AG04450 (cell line): ENCODE measurements at regions not wholly inside any gene's neighbourhood (a gene's known extent, or its start where the extent isn't known, plus 50 kb on each side); places are given as distances from the start of the nearest gene placed in this dataset.

Experiments used
- CTCF ChIA-PET: fragments of 300-600, 350-600 bp; formaldehyde crosslinking; extraction: SDS; loops from one replicate; lab custom pipeline; 2022; ENCODE audit warnings: antibody characterized with exemption, inconsistent platforms; lab: Charles Lee
- POLR2A ChIA-PET: fragments of 350-600 bp; formaldehyde crosslinking; extraction: SDS; loops from one replicate; lab custom pipeline; 2021; ENCODE audit warnings: antibody characterized with exemption, inconsistent platforms; lab: Yijun Ruan, JAX
- DNase-seq: peaks from one replicate; pipeline ENCODE4 v3.0.0-alpha.2; 2011; ENCODE audit warnings: low read depth, low spot score
- H3K27ac ChIP-seq: one replicate; pipeline ENCODE4 v1.5.1; 2012; ENCODE audit warnings: low read depth, low read length, control low read depth
- H3K27me3 ChIP-seq: one replicate; pipeline ENCODE4 v1.6.0; 2012; ENCODE audit warnings: low read length; ENCODE audit not compliant: control insufficient read depth, insufficient read depth
- H3K4me3 ChIP-seq: 2 replicates; pipeline ENCODE4 v1.5.1; 2011; ENCODE audit warnings: mild to moderate bottlenecking, low read depth, low read length, control low read depth
- H3K9me3 ChIP-seq: 2 replicates; pipeline ENCODE4 v1.5.1; 2012; ENCODE audit warnings: low read length; ENCODE audit not compliant: control insufficient read depth, insufficient read depth
- TF ChIP-seq, protein P1 (sequence below): IDR thresholded peaks from 2 replicates; pipeline ENCODE4 v1.5.1; 2011; ENCODE audit warnings: low read depth, low read length, control low read depth, inconsistent platforms

DNA sequence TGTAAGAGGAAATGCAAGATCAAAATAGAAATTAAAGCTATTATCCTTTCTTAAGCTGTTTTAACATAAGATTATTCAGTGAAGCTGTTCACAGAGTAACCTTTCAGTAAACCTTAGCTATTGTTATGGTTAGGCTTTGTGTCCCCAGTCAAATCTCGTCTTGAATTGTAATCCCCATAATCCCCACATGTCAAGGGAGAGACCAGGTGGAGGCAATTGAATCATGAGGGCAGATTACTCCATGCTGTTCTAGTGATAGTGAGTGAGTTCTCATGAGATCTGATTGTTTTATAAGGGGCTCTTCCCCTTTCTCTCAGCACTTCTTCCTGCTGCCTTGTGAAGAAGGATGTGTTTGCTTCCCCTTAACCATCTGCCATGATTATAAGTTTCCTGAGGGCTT lies 424.4 kb downstream of the DSEL start:
- Histone ChIP-seq H3K4me3 (no peak overlapping the region), H3K27ac (no peak overlapping the region), H3K27me3 (no peaks in the 10 kb centered on the region), H3K9me3 (no peaks in the 10 kb centered on the region)
- ChIA-PET CTCF (no interaction called here), POLR2A (no interaction called here)
- TF ChIP-seq, protein P1, sequence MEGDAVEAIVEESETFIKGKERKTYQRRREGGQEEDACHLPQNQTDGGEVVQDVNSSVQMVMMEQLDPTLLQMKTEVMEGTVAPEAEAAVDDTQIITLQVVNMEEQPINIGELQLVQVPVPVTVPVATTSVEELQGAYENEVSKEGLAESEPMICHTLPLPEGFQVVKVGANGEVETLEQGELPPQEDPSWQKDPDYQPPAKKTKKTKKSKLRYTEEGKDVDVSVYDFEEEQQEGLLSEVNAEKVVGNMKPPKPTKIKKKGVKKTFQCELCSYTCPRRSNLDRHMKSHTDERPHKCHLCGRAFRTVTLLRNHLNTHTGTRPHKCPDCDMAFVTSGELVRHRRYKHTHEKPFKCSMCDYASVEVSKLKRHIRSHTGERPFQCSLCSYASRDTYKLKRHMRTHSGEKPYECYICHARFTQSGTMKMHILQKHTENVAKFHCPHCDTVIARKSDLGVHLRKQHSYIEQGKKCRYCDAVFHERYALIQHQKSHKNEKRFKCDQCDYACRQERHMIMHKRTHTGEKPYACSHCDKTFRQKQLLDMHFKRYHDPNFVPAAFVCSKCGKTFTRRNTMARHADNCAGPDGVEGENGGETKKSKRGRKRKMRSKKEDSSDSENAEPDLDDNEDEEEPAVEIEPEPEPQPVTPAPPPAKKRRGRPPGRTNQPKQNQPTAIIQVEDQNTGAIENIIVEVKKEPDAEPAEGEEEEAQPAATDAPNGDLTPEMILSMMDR: no peak
- DNase-seq: no peak

DNA sequence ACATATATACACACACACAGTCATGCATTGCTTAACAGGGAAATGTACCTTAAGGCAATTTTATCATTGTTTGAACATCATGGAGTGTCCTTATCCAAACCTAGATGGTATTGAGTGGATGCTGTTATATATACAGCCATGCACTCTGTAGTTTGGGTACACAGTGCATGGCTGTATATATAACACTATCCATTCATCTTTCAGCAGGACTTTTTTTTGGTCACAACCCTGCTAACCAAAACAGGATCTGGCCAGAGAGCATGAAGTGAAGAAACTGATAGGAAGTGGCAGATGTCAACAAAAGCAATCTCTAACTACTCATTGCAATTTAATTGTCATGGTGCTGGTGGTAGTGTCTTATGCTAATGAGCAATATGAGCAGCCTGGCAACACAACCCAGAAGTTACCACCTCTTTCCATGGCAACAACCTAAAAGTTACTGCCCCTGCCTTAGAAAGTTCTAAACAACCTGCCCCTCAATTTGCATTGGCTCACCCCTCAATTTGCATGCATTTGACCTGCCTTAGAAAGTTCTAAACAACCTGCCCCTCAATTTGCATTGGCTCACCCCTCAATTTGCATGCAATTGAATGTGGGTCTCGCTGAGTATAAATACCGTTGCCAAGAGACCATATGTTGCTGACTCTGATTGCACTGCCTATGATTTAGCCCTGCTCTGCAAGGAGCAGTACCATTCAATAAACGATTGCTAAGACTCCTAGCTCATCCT lies 434.9 kb downstream of the DSEL start:
- CTCF ChIA-PET: interaction anchor here (0.6 kb wide), 1 partner anchor 438 kb away, joined by 3 read pairs; no protein-coding TSS in a partner anchor
- no peak for DNase-seq
- no peaks in the 10 kb centered on the region for H3K27me3 ChIP-seq
- POLR2A ChIA-PET: no interaction called here
- H3K27ac ChIP-seq: no peak overlapping the region
- H3K4me3 ChIP-seq: no peak overlapping the region
- no peaks in the 10 kb centered on the region for H3K9me3 ChIP-seq
- TF ChIP-seq, protein P1: no peak

DNA sequence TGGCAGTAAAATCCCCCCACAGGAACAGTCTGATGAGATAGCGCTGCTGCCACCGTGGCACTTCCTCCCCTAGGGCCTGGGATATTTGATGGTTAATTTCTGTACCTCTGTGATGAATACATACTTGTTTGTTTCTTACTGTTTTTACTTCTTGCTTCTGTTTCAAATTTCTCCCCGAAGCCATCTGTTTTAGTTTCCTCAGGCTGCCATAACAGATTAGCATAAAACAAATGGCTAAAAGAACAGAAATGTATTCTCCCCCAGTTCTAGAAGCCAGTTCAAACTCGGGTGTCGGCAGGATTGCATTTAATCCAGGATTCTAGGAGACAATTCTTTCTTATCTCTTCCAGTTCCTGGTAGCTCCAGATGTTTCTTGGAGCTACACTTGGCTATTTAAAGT lies 435.9 kb downstream of the DSEL start:
- Histone ChIP-seq H3K4me3 (no peak overlapping the region), H3K27me3 (no peaks in the 10 kb centered on the region), H3K27ac (no peak overlapping the region), H3K9me3 (no peaks in the 10 kb centered on the region)
- POLR2A ChIA-PET: no interaction called here
- CTCF ChIA-PET: no interaction called here
- DNase-seq: no peak
- TF ChIP-seq, protein P1: no peak

DNA sequence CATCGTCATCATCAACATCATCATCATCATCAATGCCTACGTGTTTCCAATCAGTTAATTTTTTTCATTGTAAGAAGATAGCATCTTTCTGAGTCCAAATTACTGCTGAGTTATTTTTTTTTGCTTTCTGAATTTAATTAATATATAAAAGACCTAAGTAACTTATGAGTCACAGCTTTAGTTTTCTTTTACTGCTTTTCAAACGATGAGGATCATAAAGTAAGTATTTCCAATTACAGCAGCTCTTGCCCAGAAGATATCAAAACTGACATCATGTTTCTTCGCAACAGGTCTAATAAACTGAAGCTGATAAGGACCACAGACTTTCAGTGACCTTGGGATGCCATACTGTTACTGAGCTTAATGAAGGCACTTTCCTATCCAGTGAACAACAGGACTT lies 442.2 kb downstream of the DSEL start:
- TF ChIP-seq, protein P1: no peak
- DNase-seq: no peak
- ChIA-PET POLR2A (no interaction called here), CTCF (interaction anchor here (2.8 kb wide), 1 partner anchor 30 kb away, joined by 8 read pairs; no protein-coding TSS in a partner anchor)
- Histone ChIP-seq H3K9me3 (no peaks in the 10 kb centered on the region), H3K4me3 (no peak overlapping the region), H3K27ac (no peak overlapping the region), H3K27me3 (no peaks in the 10 kb centered on the region)

DNA sequence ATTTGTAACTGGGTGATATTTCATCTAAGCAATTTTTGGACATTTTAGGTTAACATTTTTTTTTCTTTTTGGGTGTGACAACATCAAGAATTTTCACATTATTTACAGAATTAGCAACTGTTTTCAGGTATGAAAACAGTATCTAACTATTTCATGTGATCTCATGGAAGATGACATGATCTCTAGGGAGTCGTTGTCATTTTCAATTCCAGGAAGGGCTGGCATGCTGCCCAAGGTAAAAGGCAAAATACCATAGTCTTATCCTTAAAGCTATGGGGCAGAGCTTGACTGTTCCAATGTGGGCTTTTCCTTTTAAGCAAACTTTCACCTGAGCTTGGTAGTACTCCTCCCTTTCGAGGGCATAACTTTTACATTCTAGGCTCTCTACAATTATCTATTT lies 443.7 kb downstream of the DSEL start:
- TF ChIP-seq, protein P1: no peak
- H3K27me3 ChIP-seq: no peaks in the 10 kb centered on the region
- DNase-seq: no peak

More for the DNA sequence above, 443.7 kb downstream of the DSEL start:
- no peaks in the 10 kb centered on the region for H3K9me3 ChIP-seq
- H3K27ac ChIP-seq: no peak overlapping the region
- ChIA-PET POLR2A (no interaction called here), CTCF (no interaction called here)
- no peak overlapping the region for H3K4me3 ChIP-seq
